Myocyte (in vitro differentiated cells): ENCODE measurements at regions not wholly inside any gene's neighbourhood (a gene's known extent, or its start where the extent isn't known, plus 50 kb on each side); places are given as distances from the start of the nearest gene placed in this dataset.

Source experiments
- DNase-seq: peaks from one replicate; pipeline ENCODE4 v3.0.0-alpha.2; 2012; ENCODE audit warnings: low read depth

- no peak for DNase-seq
Measured at GRCh38 chr2:8518979-8519668, 162.7 kb upstream of the ID2 start.

- no peak for DNase-seq
Measured at GRCh38 chr2:8520791-8521344, 161.0 kb upstream of the ID2 start.

DNA sequence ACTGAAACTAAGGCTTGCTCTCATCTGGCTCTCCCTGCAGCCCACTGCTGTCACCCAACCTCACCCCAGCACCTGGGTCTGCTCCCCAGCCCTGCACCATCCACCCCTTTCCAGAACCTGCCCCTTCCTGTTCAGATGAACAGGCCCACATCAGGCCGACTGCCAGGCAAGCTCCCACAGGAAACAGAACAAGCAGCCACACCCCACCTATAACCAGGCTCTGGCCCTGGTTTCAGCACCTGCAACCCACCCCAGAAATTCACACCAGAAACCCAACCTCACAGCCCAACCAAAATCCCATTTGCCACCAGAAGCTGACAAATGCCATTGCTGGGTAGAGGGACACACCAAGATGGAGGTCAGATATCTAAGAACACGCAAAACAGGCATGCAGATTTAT, 159.2 kb upstream of the ID2 start:
- DNase-seq, result no peak

DNA sequence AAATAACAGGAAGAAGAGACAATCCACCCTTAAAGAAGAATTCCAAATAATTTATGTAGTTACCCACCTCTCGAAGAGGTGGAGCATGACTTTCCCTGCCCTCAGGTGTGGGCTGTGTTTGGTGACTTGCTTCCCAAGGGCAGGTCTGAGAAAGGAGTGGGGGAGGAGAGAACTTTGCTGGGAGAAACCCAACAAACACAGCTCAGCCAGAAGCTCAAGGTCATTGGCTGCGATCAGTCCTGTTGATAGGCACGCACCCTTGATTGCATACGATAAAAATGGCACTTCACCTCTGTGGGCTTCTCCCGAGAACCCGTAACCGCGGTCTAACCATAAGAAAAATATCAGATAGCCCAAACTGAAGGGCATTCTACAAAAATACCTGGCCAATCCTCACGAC, 157.5 kb upstream of the ID2 start:
- no peak for DNase-seq

DNA sequence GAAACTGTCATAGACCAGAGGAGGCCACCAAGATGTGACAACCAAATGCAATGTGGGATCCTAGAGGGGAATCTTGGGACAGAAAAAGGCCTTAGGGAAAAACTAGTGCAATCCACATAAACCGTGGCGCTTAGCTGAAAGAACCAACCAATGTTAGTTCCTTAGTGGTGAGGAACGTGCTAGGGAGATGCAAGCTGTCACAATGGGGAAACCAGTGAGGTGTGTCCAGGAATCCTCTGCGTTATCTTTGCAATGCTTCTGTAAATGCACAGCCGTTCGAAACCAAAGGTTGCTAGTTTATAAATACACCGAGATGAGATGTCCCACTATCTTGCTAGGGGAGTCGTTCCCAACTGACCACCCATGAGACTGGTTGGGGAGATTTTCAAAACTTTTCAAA, 157.0 kb upstream of the ID2 start:
- no peak for DNase-seq

- DNase-seq, result no peak
Measured at GRCh38 chr2:8525236-8525581, 156.6 kb upstream of the ID2 start.

DNA sequence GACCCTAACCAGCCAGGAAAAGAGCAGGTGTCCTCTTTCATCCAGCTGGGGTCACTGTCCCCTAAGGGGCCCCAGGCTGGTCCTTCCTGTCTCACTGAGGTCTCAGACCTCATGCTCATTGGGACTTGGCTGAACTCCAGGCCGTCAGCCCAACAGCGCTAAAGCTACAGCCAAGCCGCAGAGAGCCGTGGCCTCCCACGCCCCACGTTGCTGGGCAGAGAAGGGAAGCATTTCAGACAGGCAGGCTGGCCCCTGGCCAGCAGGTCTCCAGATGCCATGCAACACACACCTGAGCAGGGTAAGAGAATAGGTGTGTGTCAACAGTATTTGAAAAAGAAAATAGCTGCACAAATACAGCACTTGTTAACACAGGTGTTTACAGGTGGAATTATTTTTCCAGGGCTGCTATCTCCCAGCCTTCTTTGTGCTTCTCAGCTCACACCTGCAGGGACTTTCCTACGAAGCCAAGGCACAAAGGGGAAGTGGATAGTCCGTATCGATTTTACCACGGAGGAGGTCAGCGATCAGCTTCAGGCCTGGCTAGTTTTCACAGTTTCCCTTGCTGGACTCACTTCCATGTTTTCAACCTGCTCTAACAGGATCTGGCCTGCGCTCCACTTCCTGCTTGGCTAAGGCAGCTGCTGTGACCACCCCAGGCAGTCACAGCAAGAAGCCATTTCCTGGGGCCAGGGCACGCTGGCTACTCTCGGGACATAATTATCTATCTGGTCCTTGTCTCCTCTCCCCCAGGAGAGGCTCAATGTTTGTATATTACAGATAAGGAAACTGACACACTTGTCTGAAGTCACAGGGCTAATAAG, 156.1 kb upstream of the ID2 start:
- peak; percentile 52 for DNase-seq

GRCh38 chr2:8526403-8526696, 155.5 kb upstream of the ID2 start:
- no peak for DNase-seq

- DNase-seq, result no peak
Measured at GRCh38 chr2:8527031-8527430, 154.8 kb upstream of the ID2 start.

DNA sequence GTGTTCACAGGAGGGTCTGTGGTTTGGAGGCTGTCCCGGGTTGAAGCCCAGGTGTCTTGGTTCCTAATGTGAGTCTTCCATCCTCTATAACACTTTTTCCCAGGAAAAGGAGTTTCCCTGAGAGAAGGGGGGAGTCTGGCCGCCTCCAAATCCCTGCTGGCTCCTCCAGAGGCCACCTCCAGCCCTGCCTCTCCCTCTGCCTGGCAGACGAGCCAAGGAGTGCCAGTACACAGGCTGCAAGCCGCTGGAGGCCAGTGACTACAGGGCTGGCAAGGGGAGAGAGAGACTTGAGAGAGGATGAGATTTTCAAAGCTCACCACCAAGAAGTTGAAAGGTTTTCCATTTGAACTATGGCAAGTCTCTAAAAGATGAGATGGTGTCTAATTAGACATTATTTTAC, 154.2 kb upstream of the ID2 start:
- DNase-seq, result no peak

- DNase-seq, result no peak
Measured at GRCh38 chr2:8528863-8529262, 153.0 kb upstream of the ID2 start.

DNA sequence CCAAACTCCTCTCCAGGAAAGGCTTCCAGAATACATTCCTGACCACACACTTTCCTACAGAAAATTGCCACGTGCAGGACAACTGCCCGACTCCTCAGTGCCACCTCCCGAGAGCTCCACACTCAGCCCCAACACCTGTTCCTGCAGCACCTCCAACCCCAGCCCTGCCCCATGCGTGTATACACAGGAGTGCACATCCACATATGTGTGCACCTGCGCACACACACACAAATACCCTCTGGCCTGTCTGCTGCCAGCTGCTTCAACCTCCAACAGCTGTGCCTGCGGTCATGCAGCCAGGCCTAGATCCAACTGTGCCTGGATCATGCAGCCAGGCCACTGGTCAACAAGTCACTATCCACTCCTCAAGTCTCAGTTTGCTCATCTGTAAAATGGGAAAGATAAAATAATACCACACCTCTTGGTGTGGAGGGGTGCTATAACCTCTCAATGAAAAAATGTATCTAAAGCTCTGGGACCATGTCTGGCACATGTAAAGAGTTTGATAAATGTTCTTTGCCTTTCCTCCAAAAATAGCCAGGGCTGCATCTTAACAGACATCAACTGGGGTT, 152.1 kb upstream of the ID2 start:
- no peak for DNase-seq

- DNase-seq, result no peak
Measured at GRCh38 chr2:8531481-8531880, 150.4 kb upstream of the ID2 start.

DNA sequence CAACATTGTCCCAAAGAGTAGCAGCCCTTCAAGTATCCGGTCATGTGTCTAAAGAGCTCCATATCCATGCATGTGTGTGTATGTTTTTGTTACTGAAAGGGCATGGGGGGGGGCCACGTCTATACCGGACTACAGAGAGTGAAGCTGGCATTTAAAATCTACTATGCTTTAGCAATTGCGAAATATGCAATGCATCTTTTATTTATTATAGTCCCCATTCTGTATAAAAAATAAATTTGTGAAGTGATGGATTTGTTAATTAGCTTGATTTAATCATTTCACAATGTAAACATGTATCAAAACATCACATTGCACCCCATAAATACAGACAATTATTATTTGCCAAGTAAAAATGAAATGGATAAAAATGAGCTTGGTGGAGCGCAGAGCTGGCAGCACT, 149.4 kb upstream of the ID2 start:
- no peak for DNase-seq

DNA sequence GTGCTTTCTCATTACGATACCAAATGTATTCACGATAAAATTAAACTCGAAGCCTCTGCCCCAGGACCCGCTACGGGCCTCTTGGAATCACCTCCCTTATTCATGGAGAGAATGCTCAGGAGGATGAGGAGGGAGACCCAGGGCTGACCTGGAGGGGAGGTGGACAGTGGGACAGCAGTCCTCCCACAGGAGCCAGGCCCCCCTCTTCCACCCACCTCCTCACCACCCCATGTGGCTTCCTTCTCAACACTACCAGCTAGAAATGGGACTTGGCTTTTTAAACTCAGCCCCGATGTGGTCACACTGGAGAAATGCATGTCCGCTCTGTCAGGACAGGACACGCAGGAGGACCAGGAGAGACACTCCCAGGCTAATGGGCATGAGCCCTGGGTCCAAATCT, 147.9 kb upstream of the ID2 start:
- no peak for DNase-seq

GRCh38 chr2:8534386-8534728, 147.5 kb upstream of the ID2 start:
- DNase-seq, result no peak

GRCh38 chr2:8534729-8535468, 147.0 kb upstream of the ID2 start:
- DNase-seq, result no peak

DNA sequence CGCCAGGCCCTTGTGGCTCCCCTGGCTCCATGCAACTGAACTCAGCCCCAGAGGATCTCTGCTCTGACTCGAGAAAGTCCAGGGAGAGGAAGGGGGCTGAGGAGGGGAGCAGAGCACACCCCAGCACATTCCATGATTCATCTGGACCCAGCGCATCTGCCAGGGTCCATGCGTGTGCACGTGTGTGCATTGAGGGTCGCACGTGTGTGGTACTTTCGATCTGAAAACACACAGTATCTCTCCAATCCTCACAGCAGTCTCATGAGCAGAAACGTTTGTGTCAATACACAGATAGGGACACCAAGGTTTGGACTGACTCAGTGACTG, 146.4 kb upstream of the ID2 start:
- DNase-seq, result no peak

DNA sequence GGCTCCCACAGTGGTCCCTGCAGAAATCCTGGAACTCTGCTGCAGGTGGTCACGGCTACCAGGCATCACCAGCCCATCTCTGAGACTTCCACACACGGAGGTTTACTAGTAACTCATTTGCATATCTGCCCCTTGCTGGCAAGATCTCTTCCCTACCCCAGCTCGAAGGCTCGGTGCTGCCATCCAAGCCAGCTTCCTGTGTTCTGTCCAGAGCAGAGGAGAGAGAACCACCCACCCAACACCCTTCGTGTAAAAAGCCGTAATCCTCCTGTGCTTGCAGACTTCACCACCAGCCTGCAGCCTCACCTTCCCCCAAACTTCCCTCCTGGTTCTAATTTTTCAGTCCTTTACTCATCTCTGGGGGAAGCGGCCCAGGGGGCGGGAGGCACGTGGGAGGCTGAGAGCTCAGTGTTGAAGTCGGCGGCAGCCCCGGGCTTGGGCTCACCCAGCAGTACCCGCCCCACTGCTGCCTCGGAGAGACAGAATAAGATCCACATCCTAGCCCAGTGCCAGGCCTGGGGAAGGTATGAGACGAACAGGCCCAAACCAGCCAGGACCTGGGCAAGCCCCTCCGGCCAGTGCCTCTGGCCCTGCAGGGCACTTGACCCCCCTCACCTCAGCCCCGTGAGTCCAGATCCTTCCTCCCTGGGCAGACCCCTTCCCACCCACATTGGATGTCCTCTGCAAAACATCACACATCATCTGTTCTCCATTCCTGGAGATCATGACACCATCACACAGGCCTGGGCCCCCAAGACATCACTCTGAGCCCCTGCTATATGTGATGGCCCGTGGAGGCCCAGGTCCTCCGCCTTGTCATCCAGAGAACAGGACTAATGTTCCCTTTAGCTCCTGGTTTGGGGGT, 145.8 kb upstream of the ID2 start:
- DNase-seq, result no peak

DNA sequence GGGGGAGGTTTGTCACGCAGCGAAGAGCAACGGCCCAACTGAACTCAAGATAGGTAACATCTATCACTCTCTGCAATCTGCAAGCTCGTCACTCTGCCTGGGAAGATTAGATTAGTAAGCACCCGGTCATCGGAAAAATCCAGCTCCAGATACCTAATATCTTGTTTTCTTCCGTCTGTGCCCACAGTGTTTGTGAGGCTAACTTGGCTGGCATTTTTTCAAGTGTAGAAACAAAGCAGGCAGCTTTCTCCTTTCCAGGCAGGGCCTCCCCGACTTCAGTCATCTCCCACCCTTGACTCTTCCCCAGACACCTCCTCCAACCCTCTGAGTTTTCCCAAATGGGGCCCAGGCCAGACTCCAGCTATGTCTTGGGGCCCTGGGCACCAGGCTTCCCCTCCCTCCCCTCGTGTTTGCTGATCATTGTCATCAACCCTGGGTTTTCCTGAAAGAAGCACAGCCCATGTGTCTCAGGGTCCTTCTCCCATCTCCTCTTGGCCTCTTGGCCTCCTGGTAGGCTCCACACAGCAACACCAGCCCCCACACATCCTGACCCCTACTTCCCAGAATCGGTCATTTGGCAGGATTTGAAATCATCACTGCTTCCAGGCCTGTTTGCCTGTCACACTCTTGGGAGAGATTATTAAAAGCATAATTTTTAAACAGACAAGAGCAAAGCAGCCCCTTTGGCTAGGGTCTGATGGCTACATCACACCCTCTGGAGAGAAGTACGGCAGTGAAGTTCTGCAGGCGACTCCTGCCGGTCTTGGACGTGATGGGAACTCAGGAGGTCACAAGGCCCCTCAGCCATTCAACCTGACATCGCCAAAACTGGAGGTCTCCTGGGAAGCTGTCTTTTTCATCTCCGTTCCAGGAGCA, 144.9 kb upstream of the ID2 start:
- no peak for DNase-seq
